Transverse colon (tissue), 4 donors: ENCODE measurements at regions not wholly inside any gene's neighbourhood (a gene's known extent, or its start where the extent isn't known, plus 50 kb on each side); places are given as distances from the start of the nearest gene placed in this dataset.

ENCODE experiments used
- DNase-seq: peaks from one replicate; pipeline ENCODE4 v3.0.0-alpha.2; 2019
- H3K27ac ChIP-seq, 4 donors: fragments of 200-600 bp; sonication (generic); 2 replicates each; pipeline ENCODE4 v1.5.1; 2016 to 2018; ENCODE audit warnings: inconsistent platforms in 4 of 4
- H3K27me3 ChIP-seq: fragments of 200-600 bp; sonication (generic); 2 replicates; pipeline ENCODE4 v1.5.1; 2017; ENCODE audit warnings: inconsistent platforms
- H3K36me3 ChIP-seq, 4 donors: fragments of 200-600 bp; sonication (generic); 2 replicates each; pipeline ENCODE4 v1.5.1; 2017 to 2019; ENCODE audit warnings: inconsistent platforms in 4 of 4
- H3K4me1 ChIP-seq, 4 donors: fragments of 200-600 bp; sonication (generic); 2 replicates each; pipeline ENCODE4 v1.5.1; 2017 to 2020; ENCODE audit warnings: inconsistent platforms in 4 of 4
- H3K4me3 ChIP-seq, 4 donors: fragments of 200-600 bp; sonication (generic); 1 replicate in 1 of 4; 2 replicates in 3 of 4; pipeline versions ENCODE4 v1.5.1 to v1.6.1; 2017 to 2019; ENCODE audit warnings: inconsistent platforms in 4 of 4
- H3K9me3 ChIP-seq, 2 donors: fragments of 200-600 bp; sonication (generic); 2 replicates each; pipeline ENCODE4 v1.5.1; 2017 to 2019; ENCODE audit warnings: inconsistent platforms in 2 of 2
- CTCF ChIP-seq, 5 experiments: fragments of 200-600 bp in 3 of 5; fragments of 450-650 bp in 2 of 5; sonication (generic) in 3 of 5; IDR thresholded peaks; 1 replicate in 2 of 5; 2 replicates in 3 of 5; pipeline ENCODE4 v1.5.1; 2016 to 2017; ENCODE audit warnings: antibody characterized with exemption in 5 of 5, inconsistent platforms in 3 of 5, mild to moderate bottlenecking in 2 of 5, moderate library complexity in 1 of 5
- EP300 ChIP-seq: sonication (generic); formaldehyde crosslinking; IDR thresholded peaks from one replicate; pipeline ENCODE4 v1.6.1; 2017; ENCODE audit warnings: antibody characterized with exemption, low read depth
- POLR2A ChIP-seq: fragments of 450-650 bp; IDR thresholded peaks from one replicate; pipeline ENCODE4 v1.6.1; 2016; ENCODE audit warnings: antibody characterized with exemption, mild to moderate bottlenecking, moderate library complexity
- POLR2AphosphoS5 ChIP-seq, 3 donors: sonication (generic); formaldehyde crosslinking; IDR thresholded peaks; one replicate each; pipeline ENCODE4 v1.6.1; 2016; ENCODE audit warnings: antibody characterized with exemption in 3 of 3
- whole genome bisulfite sequencing, 2 donors: methylation state at CpG; one replicate each; pipeline ENCODE4 v1.1.5; 2018; ENCODE audit warnings: low coverage in 1 of 2; 5-methylcytosine and 5-hydroxymethylcytosine counted together
- in situ Hi-C, 4 donors: fragments of 200-750 bp; cut with MboI; loops; one replicate each; pipeline versions ENCODE4 v1.15.0 to v1.15.1; 2017; ENCODE audit warnings: low sequenced_read_pairs in 3 of 4, low pct_ligation_motif_present in 1 of 4, low pct_unique_long_range_greater_than_20kb in 1 of 4
- intact Hi-C: fragments of 100-400 bp; cut with DNase I; formaldehyde crosslinking; loops from one replicate; pipeline ENCODE4 v1.15.1; 2023; ENCODE audit warnings: low total_unique reads

- in situ Hi-C loops, result no loop called here
- H3K4me3 ChIP-seq, result no peak overlapping the region
- H3K27ac ChIP-seq, result no peak overlapping the region
- no peaks in the 10 kb centered on the region for H3K36me3 ChIP-seq
- no peak for DNase-seq
- WGBS, 2 donors, result 95% methylated on average over 1 of the region's 1 CpG; no CpG with 5 or more reads in 1 of the 2 donors
- H3K9me3 ChIP-seq, result no peaks in the 10 kb centered on the region
- H3K27me3 ChIP-seq, result no peaks in the 10 kb centered on the region
- no peak for TF ChIP-seq CTCF (IDR thresholded peaks at IDR 0.05)
- no peak for TF ChIP-seq POLR2AphosphoS5 (IDR thresholded peaks at IDR 0.05)
- TF ChIP-seq EP300, result no peak
- no peak for TF ChIP-seq POLR2A
- H3K4me1 ChIP-seq, result no peaks in the 10 kb centered on the region
- intact Hi-C loops, result no loop called here
These were observed 497.6 kb upstream of the LRRN3 start for GRCh38 chr7:110593355-110593754.

DNA sequence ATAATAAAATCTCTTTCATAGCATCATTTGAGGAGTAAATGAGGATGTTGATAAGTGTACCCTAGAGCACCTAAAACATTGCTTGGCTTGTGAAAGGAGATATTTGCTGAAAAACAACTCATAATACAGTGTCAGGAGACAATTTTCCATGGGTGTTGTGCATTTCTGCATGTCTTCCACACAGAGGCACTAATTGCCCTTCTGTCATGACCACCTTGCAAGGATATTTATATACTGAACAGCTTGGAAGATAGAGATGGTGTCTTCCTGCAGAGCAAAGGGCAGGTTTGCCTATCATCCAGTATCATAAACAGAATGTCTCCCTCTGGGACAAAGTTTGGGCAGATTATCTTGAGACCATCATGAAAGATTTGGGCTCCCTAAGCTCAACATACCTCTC, 495.2 kb upstream of the LRRN3 start:
- TF ChIP-seq EP300 (no peak), POLR2AphosphoS5 (IDR thresholded peaks at IDR 0.05) (no peak), POLR2A (no peak), CTCF (IDR thresholded peaks at IDR 0.05) (no peak)
- no peak overlapping the region for H3K27ac ChIP-seq
- H3K36me3 ChIP-seq, result no peaks in the 10 kb centered on the region
- H3K9me3 ChIP-seq, result no peaks in the 10 kb centered on the region
- DNase-seq, result no peak
- H3K27me3 ChIP-seq, result no peaks in the 10 kb centered on the region
- H3K4me3 ChIP-seq, result no peak overlapping the region
- H3K4me1 ChIP-seq, result no peaks in the 10 kb centered on the region
- intact Hi-C loops (no loop called here), in situ Hi-C loops (no loop called here)

GRCh38 chr7:110600956-110601355, 490.0 kb upstream of the LRRN3 start:
- in situ Hi-C loops, result no loop called here
- H3K27ac ChIP-seq, result no peak overlapping the region
- TF ChIP-seq POLR2A, result no peak
- no peak for TF ChIP-seq CTCF (IDR thresholded peaks at IDR 0.05)
- TF ChIP-seq EP300, result no peak
- TF ChIP-seq POLR2AphosphoS5 (IDR thresholded peaks at IDR 0.05), result no peak
- H3K9me3 ChIP-seq, result no peaks in the 10 kb centered on the region
- no peak overlapping the region for H3K4me3 ChIP-seq
- H3K27me3 ChIP-seq, result no peaks in the 10 kb centered on the region
- intact Hi-C loops, result no loop called here
- no peak for DNase-seq
- no peaks in the 10 kb centered on the region for H3K36me3 ChIP-seq
- 64 to 83% methylated on average over 5 of the region's 5 CpGs for WGBS, 2 donors
- H3K4me1 ChIP-seq, result no peaks in the 10 kb centered on the region

- Histone ChIP-seq H3K9me3 (no peaks in the 10 kb centered on the region), H3K27ac (no peak overlapping the region), H3K4me3 (no peak overlapping the region), H3K4me1 (no peaks in the 10 kb centered on the region), H3K27me3 (no peaks in the 10 kb centered on the region), H3K36me3 (no peaks in the 10 kb centered on the region)
- whole genome bisulfite sequencing, 2 donors, result 50 to 66% methylated on average over 1 of the region's 1 CpG
- TF ChIP-seq CTCF (IDR thresholded peaks at IDR 0.05) (no peak), EP300 (no peak), POLR2AphosphoS5 (IDR thresholded peaks at IDR 0.05) (no peak), POLR2A (no peak)
- intact Hi-C loops, result no loop called here
- DNase-seq, result no peak
- in situ Hi-C loops, result no loop called here
These were observed 489.2 kb upstream of the LRRN3 start for GRCh38 chr7:110601710-110602109.
